ENCODE measurements at regions not wholly inside any gene's neighbourhood (a gene's known extent, or its start where the extent isn't known, plus 50 kb on each side); places are given as distances from the start of the nearest gene placed in this dataset.
"Not testable (repeated sequence)": the region's sequence is repeated elsewhere in the genome, so short reads cannot be mapped to it uniquely, and the experiment has no call there.

GRCh38 chr5:98179791-98180755, 593.4 kb upstream of the RGMB start:
- peaks cover 0 to 5% of the 10 kb centered on the region in 2 experiments for H3K9me3 ChIP-seq (ENCODE audit: control insufficient read depth in 1 of 2, insufficient read depth in 1 of 2, low read length in 2 of 2)
- Mint-ChIP-seq H3K36me3 (ENCODE audit: low read depth) (no peaks in the 10 kb centered on the region), H3K4me3 (no peak overlapping the region), H3K9me3 (no peaks in the 10 kb centered on the region), H3K27me3 (peaks cover 4% of the 10 kb centered on the region), H3K27ac (no peak overlapping the region), H3K4me1 (ENCODE audit: low read depth) (no peaks in the 10 kb centered on the region)
- no peaks in the 10 kb centered on the region for H3K4me1 ChIP-seq (ENCODE audit: insufficient read depth, low read length)
- H3K27ac ChIP-seq (ENCODE audit: low read depth in 1 of 2, low read length in 2 of 2), result no peak overlapping the region
- no peaks in the 10 kb centered on the region for H3K36me3 ChIP-seq (ENCODE audit: insufficient read depth, low read length)
- ChIA-PET POLR2A (no interaction called here), CTCF (no interaction called here)
- DNase-seq (no peak), ATAC-seq (ENCODE audit: poor library complexity) (no peak)
- no peak overlapping the region for H3K4me3 ChIP-seq (ENCODE audit: low read length)
- peaks cover 0 to 3% of the 10 kb centered on the region in 2 experiments for H3K27me3 ChIP-seq (ENCODE audit: control insufficient read depth in 1 of 2, insufficient read depth in 2 of 2, low read length in 2 of 2)
- no peak for TF ChIP-seq CTCF (IDR thresholded peaks at IDR 0.05)
- intact Hi-C loops (cut with DNase I, micrococcal nuclease), result no loop called here

GRCh38 chr5:98186128-98186527, 587.3 kb upstream of the RGMB start:
- H3K4me3 Mint-ChIP-seq, result no peak overlapping the region
- no peaks in the 10 kb centered on the region for H3K4me1 ChIP-seq (ENCODE audit: insufficient read depth, low read length)
- H3K9me3 ChIP-seq (ENCODE audit: control insufficient read depth in 1 of 2, insufficient read depth in 1 of 2, low read length in 2 of 2), result no peaks in the 10 kb centered on the region
- H3K27me3 ChIP-seq (ENCODE audit: control insufficient read depth in 1 of 2, insufficient read depth in 2 of 2, low read length in 2 of 2), result no peaks in the 10 kb centered on the region
- no peaks in the 10 kb centered on the region for H3K4me1 Mint-ChIP-seq (ENCODE audit: low read depth)
- DNase-seq, result no peak
- ChIA-PET POLR2A (no interaction called here), CTCF (no interaction called here)
- intact Hi-C loops (cut with DNase I, micrococcal nuclease), result no loop called here
- H3K27ac ChIP-seq (ENCODE audit: low read depth in 1 of 2, low read length in 2 of 2), result no peak overlapping the region
- no peaks in the 10 kb centered on the region for H3K9me3 Mint-ChIP-seq
- no peak for ATAC-seq (ENCODE audit: poor library complexity)
- no peaks in the 10 kb centered on the region for H3K36me3 Mint-ChIP-seq (ENCODE audit: low read depth)
- no peaks in the 10 kb centered on the region for H3K36me3 ChIP-seq (ENCODE audit: insufficient read depth, low read length)
- TF ChIP-seq CTCF (IDR thresholded peaks at IDR 0.05), result no peak
- H3K27ac Mint-ChIP-seq, result no peak overlapping the region
- H3K27me3 Mint-ChIP-seq, result no peaks in the 10 kb centered on the region
- no peak overlapping the region for H3K4me3 ChIP-seq (ENCODE audit: low read length)

- no peak for ATAC-seq (ENCODE audit: poor library complexity)
- Mint-ChIP-seq H3K36me3 (ENCODE audit: low read depth) (no peaks in the 10 kb centered on the region), H3K27me3 (no peaks in the 10 kb centered on the region), H3K4me1 (ENCODE audit: low read depth) (no peaks in the 10 kb centered on the region), H3K9me3 (no peaks in the 10 kb centered on the region), H3K4me3 (no peak overlapping the region), H3K27ac (no peak overlapping the region)
- CTCF ChIA-PET, result no interaction called here
- DNase-seq, result no peak
- Histone ChIP-seq H3K4me3 (ENCODE audit: low read length) (no peak overlapping the region), H3K27ac (ENCODE audit: low read depth in 1 of 2, low read length in 2 of 2) (no peak overlapping the region), H3K9me3 (ENCODE audit: control insufficient read depth in 1 of 2, insufficient read depth in 1 of 2, low read length in 2 of 2) (no peaks in the 10 kb centered on the region), H3K4me1 (ENCODE audit: insufficient read depth, low read length) (no peaks in the 10 kb centered on the region), H3K27me3 (ENCODE audit: control insufficient read depth in 1 of 2, insufficient read depth in 2 of 2, low read length in 2 of 2) (no peaks in the 10 kb centered on the region), H3K36me3 (ENCODE audit: insufficient read depth, low read length) (no peaks in the 10 kb centered on the region)
- intact Hi-C loops (cut with DNase I, micrococcal nuclease), result no loop called here
- POLR2A ChIA-PET, result no interaction called here
- TF ChIP-seq CTCF (IDR thresholded peaks at IDR 0.05), result no peak
Measured at GRCh38 chr5:98187945-98188344, 585.5 kb upstream of the RGMB start.

- ATAC-seq (ENCODE audit: poor library complexity); H3K4me1 Mint-ChIP-seq (ENCODE audit: low read depth); H3K27ac Mint-ChIP-seq: not testable (repeated sequence)
Measured at GRCh38 chr5:98190344-98190743, 583.1 kb upstream of the RGMB start.

More at GRCh38 chr5:98190344-98190743, 583.1 kb upstream of the RGMB start:
- DNase-seq; POLR2A ChIA-PET; H3K27ac ChIP-seq (ENCODE audit: low read depth in 1 of 2, low read length in 2 of 2); CTCF ChIA-PET; intact Hi-C loops (cut with DNase I, micrococcal nuclease); H3K4me3 ChIP-seq (ENCODE audit: low read length); H3K9me3 ChIP-seq (ENCODE audit: control insufficient read depth in 1 of 2, insufficient read depth in 1 of 2, low read length in 2 of 2); H3K27me3 Mint-ChIP-seq; H3K4me3 Mint-ChIP-seq; H3K27me3 ChIP-seq (ENCODE audit: control insufficient read depth in 1 of 2, insufficient read depth in 2 of 2, low read length in 2 of 2); H3K36me3 ChIP-seq (ENCODE audit: insufficient read depth, low read length); H3K9me3 Mint-ChIP-seq; H3K36me3 Mint-ChIP-seq (ENCODE audit: low read depth); H3K4me1 ChIP-seq (ENCODE audit: insufficient read depth, low read length): not testable (repeated sequence)
